GM18517 (cell line): ENCODE measurements at regions not wholly inside any gene's neighbourhood (a gene's known extent, or its start where the extent isn't known, plus 50 kb on each side); places are given as distances from the start of the nearest gene placed in this dataset.
"Not testable (repeated sequence)": the region's sequence is repeated elsewhere in the genome, so short reads cannot be mapped to it uniquely, and the experiment has no call there.

Experiments used
- ATAC-seq: cut with Tn5 transposase; IDR thresholded peaks from one replicate; pipeline ENCODE4 v1.9.1; 2021; ENCODE audit warnings: mild to moderate bottlenecking, moderate library complexity; ENCODE audit not compliant: unreplicated experiment

DNA sequence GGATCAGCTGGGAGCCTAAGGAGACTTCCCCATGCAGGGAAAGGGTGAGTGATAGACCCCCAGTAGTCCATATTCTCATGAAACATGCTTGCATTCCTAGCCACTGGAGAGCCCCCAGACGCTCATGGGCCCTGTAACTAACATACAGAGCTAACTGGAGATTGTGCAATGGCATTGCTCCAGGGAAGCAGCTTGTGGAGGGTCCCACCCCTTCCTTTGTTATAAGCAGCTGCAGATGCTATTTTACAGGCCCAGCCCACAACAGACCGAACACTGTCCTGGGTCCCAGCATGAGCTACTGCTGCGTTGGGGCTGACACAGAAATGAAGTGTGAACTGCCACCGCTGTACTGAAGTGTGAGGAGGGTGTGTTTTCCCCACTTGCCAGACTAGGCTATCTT is 1465.7 kb upstream of the DIAPH2 start:
- no peak for ATAC-seq

DNA sequence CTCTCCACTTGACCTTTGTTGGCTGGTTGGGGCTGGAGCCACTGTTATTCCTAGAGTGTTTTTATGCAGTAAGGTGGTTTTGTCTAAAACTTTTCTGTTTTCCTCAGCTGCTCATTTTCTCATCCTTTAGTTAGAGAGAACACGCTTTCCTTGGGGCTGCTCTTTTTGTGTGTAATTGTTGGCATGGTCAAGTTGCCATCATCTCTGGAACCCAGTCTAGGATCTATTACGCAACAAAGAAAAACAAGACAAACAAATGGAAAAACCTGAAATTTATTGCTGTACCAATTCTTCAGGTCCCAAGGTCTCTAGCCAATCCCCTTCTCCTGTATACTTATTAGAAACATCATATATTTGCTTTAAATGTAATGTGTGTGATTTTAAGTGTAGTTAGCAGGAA is 1436.3 kb upstream of the DIAPH2 start:
- no peak for ATAC-seq

DNA sequence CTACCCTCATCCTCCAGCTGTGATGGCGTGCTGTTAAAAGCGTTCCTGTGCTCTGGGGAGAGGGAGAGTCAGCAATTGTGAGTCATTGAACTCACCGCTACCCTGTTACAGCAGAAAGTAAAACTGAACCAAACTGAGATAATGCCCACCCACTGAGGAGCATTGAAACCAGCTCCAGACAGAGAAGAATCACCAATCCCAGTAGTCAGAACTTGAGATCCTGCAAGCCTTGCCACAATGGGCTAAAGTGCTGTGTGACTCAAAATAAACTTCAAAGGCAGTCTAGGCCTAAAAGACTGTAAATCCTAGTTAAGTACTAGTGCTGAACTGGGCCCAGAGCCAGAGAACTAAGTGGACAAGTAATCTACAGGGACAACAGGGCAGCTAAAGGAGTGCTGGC is 1394.2 kb upstream of the DIAPH2 start:
- ATAC-seq: no peak

DNA sequence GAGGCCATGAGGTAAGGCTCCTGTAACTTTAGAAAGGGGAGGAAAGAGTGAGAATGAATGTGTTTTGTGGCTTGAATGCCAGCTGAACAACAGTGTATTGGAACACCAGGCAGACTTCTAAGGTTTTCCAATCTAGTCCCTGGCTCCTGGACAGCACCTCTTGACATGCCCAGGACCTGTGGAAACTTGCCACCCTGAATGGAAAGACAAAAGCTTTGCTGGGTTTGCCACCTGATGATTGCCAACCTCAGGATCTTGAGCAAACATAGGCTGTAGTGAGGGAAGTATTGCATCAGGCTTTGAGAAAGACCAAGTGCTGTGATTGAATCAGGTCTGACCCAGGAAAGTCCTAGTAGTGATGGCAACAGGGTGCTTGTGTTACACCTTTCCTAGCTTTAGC is 1393.1 kb upstream of the DIAPH2 start:
- no peak for ATAC-seq

DNA sequence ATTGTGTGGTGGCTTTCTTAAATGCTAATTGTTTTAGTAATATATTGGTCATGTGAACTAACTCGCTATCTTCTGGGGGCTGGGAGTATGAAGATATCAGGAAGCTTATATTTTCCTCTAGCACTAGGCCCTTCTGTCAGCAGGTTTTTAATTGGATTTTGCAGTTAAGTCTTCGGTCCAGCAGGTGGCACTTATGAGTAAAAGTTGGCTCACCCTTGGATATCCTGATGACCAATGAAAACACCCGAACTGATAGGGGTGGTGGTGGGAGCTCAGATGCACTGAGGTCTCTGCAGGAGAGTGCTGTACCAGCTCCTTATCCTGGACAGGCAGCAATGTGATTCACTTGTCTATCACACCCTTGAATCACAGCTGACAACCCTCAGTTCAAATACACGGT is 1365.8 kb upstream of the DIAPH2 start:
- ATAC-seq: no peak

DNA sequence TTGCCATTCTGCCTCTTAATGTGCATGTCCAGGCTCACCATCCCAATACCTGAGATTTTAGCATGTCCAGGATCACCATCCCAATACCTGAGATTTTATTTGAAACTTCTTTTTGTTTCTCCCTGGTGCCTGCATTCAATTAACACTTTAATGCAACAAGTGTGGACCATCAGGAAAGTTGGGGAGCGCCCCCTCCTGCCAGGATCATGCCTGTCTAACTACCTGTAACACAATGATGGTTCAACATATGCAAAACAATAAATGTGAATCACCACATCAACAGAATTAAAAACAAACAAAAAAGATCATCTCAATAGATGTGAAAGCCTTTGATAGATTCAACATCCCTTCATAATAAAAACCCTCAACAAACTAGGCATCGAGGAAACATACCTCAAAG is 1359.5 kb upstream of the DIAPH2 start:
- ATAC-seq: no peak

DNA sequence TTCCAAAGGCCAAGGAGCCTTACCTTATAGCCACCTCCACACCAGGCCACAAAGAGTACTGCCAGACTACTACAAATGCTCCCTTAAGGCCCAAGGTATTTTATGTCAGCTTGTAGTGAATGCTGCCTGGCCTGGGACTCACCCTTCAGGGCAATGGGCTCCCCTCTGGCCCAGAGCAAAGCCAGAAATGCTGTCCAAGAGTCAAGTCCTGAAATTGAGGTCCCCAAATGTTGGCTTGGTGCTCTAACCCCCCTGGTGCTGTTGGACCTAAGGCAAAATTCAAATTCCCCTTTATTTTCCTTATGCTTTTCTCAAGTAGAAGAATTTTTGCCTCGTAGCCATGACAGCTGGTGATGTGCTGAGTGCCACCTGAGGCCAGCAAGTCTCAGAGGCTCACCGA is 1354.3 kb upstream of the DIAPH2 start:
- ATAC-seq: no peak

DNA sequence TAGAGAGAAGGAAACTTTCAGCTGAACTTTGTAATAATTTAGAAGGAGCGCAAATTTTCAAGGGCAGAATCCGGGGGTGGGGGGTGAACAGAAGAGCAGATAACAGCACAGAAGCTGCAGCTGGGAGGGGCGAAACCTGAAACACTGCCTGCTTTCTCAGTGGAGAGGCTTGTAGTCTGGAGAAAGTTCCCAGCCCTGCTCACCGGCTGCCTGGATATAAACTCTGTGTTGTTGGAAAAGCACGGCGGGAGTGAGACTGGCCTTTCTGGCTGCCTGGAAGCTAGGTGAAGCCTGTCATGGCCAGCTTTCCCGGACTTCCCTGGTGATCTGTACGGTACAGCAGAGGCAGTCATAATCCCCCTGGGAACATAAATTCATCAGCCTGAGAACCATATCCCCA is 1352.1 kb upstream of the DIAPH2 start:
- no peak for ATAC-seq

DNA sequence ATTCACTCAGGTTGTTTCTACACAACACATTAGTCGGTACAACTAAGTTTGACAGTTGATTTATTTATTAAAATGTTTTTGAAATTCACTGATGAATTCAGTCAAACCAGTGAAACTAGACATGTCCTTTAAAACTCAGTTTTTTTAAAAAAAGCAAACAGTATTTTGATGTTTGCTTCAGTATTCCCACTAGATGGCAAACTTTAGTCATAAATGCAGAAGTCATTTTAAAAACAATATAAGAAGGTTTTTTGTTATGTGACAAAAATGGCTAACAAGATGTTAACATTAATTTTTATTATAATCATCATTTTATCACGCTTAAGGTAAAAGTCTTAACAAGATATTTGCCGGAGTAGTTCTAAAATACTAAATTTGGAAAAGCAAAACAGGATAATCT is 1337.8 kb upstream of the DIAPH2 start:
- ATAC-seq: no peak

DNA sequence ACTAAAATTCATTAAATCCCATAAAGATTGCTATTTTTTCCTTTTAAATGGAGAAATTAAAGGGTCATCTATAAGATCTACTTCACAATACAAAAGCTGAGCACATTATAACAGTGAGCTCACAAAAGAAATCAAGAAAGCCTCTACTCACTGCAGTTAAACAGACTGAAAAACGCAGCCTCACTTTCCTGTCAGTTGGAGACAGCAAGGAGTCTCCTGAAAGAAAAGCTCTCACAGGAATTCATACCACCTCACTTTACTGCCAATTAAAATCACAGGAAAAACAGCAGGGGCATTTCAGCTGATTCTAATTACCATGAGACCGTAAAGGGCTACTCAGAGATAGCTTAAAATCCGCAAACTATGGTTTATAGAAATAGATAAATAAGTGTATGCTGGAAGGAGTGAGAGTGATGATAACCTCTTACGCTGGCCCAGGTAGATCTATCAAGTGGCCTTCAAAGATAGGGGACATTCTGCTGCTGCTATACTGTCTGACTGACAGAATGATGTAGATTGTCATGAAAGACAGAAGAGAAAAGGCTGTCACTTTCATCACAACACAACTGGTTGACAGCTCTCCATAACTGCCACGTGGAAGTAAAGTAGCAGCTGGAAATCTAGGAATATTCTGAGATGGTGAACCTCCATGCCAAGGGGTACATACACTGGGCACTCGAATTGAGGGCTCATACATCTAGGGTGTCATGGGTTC is 1333.7 kb upstream of the DIAPH2 start:
- ATAC-seq: no peak

DNA sequence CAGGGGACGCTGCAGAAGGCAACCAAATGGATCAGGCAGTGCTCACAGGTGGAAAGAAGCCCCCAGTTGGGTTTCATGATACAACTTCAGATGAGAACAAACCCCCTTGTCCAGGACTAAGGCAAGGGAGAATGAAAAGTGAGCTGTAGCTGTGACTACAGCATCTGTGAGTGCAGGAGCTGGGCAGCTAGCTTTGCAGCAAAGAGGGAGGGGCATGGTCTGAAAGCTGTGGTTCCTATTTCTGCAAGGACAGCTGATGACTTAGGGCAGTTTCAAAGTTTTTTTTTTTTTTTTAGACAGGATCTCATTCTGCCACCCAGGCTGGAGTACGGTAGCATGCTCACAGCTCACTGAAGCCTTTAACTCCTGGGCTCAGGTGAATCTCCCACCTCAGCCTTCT is 1317.4 kb upstream of the DIAPH2 start:
- no peak for ATAC-seq

DNA sequence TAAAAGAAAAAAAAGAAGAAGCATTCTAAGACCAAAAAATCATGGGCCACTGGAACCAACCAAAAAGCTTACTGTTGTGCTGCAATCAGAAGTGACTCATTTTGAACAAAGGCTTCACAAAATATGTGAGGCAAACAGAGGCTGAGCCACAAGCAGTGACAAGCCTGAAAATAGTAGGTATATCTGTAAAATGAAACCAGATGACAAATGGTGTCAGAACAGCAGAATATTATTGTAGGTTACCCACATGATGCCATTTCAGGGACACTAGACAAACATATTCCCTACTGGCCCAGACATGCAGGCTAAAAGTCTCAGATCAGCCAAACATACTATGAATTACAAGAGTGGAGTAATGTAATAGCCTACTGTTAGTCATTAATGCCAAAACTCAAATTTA is 1301.8 kb upstream of the DIAPH2 start:
- no peak for ATAC-seq

DNA sequence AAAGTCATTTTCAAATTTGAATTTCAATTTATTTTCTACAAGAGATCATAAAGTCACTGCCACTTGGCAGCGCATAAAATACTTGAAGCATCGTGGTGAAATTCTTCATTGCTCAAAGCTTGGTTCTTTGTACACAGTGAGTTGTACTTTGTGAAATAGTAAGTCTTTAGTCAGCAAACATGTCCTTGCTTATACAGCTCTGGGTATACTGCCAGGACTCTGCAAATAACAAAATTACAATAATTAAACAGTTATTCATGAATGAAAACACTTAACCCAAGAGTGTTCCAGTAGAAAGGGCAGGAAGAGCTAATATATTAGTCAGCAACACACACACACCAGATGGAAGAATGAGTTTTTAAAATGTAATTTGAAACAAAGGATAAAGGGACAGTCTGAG is 1300.9 kb upstream of the DIAPH2 start:
- ATAC-seq: no peak

DNA sequence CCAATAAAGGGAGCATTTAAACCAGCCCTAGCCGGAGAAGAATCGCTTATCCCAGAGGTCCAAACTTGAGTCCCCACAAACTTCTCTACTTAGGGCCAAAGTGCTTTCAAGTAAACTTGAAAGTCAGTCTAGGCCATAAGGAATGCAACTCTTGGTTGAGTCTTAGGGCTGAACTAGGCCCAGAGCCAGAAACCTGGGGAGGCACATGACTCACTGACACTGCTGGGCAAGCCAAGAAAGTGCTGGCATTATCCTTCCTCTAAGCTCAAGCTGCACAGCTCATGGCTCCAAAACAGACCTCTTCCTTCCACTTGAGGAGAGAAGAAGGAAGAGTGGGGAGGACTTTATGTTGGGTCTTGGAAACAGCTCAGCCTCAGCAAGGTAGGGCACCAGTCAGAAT is 1257.3 kb upstream of the DIAPH2 start:
- no peak for ATAC-seq

DNA sequence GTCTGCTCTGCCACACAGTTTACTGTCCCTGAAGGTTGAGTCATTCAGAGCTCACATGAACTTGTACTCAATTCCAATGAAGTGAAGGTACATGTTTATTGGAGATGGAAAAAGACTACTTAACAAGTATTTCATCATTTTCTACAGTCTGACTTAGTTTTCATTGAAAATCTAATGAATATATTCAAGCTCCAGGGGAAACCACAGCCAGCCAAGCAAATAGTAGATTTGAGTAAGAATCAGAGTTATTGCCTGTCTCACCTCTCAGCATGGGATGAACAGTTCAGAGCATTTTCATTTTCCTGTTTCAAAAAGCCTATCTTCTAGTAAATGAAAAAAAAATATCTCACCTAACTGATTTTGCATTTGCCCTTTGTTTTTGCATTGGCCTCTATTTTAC is 1249.4 kb upstream of the DIAPH2 start:
- ATAC-seq: no peak

DNA sequence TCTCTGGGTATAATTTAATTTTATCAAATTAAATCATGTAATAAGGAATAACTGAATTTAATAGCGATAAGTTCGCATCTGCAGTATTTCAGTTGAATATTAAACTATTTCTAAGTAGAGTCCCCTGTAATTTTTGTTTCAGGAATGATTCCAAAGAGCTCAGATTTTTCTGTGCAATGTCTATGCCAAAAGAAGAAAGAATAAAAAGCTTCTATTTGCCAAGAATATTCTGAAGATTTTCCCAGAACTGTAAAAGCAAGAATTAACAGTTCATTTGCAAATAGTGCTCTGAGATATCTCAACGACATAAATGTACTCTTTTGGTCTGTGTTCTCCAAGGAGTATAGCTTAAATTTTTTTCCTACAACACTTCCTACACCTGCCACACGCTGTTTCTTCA is 1242.8 kb upstream of the DIAPH2 start:
- no peak for ATAC-seq

DNA sequence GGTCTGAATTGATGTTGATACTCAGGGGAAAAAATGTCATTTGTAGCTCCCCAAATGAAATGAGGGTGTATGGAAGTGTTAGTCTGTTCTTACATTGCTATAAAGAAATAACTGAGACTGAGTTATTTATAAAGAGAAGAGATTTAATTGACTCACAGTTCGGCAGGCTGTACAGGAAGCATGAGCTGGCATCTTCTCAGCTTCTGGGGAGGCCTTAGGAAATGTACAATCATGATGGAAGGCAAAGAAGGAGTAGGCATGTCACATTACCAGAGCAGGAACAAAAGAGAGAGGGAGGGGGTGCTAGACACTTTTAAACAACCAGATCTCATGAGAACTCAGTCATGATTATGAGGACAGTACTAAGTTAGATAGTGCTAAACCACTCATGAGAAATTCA is 1199.9 kb upstream of the DIAPH2 start:
- no peak for ATAC-seq

DNA sequence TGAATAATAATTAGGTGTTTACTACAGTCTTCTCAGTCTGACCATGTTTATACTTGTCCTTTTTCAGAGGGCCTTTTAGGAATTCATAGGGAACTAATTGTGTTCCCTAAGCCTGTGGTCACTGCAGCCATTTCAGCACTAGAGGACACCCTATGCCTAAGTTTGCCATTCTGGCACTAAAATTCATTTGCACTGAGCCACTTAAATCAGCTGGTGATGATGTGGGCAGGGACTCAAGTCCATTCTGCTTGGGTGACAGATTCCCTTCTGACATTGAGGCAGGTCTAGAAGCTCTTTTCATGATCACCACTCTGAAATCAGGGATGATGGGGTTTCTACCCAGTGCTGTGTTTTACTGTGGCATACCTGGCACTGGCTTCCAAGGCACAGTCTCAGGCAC is 1178.9 kb upstream of the DIAPH2 start:
- ATAC-seq: no peak

DNA sequence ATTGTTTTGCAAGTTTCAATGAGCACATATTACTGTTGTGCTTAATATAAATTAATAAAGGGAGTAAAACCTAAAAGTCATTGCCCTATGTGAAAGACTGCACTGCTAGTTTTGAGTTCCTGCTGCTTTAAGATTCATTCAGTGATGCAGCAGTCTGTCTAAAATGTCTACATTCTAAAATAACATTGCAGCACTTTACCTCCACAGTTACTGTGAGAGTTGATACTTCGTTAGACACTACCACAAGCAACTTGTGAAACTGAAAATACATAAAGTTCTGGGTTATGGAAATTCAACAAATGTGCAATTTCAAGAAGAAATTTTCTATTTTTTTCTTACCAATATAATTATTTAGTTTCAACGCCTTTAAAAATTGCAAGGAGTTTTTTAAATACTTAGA is 1175.2 kb upstream of the DIAPH2 start:
- ATAC-seq: no peak

DNA sequence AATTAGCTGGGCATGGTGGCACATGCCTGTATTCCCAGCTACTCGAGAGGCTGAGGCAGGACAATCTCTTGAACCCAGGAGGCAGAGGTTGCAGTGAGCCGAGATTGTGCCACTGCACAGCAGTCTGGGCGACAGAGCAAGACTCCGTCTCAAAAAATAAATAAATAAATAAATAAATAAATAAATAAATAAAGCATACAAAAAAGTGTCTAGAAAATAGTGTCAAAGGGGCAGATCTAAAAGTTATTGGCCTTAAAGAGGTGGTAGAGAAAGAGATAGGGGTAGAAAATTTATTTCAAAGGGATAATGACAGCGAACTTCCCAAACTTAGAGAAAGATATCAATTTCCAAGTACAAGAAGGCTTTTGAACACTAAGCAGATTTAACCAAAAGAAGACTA is 1160.6 kb upstream of the DIAPH2 start:
- ATAC-seq: not testable (repeated sequence)

DNA sequence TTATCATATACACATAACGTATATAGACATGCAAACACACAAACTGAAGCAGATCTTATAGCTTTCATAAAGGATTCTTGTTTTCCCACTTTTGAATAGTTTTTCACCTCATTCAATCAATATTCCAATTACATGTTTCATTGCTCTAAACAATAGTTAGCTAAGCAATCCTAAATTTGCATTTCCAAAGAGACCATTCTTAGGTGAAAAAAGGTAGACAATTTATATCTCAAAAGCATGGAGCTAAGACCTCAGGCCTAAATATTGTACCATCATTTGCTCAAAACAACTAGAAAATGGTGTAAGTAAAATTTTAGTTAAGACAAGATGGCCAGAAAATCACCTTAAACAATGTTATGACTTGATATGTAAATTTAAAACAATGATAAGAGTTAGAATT is 1148.5 kb upstream of the DIAPH2 start:
- no peak for ATAC-seq

DNA sequence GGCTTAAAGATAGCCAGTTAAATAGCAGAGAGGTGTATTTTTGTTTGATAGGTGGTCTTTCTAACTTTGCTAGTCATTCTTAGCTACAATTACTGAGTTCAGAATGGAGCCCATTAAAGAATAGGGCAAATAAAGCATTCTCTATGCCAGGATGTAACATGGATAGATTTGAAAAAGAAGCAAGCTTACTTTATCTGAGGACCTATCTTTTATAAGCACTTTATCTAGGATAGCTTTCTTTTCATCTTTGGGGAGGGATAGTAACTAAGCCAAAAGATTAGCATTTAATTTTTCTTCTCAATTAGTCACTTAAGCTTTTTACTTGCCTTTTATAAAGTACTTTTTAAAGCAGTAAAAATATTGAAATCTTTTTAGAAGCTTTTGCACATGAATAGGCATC is 1148.0 kb upstream of the DIAPH2 start:
- ATAC-seq: no peak

DNA sequence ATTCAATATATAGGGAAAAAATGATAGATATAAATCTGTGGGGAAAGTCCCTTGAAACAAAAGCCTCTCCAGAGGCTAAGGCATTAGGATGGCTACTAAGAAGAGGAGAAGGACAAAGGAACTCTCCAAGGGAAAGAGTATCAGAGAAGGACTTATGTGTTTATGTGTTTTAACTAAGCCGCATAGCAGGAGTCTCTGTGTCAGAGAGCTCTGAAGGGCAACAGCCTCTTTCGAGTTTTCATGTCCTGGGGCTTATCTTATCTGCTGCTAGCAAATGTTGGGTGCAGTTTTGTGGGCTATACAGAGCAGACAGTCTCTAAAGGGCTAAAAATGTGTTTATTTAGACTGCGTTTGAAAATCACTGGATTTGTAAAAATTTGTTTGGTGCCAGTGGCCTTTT is 1145.6 kb upstream of the DIAPH2 start:
- no peak for ATAC-seq

DNA sequence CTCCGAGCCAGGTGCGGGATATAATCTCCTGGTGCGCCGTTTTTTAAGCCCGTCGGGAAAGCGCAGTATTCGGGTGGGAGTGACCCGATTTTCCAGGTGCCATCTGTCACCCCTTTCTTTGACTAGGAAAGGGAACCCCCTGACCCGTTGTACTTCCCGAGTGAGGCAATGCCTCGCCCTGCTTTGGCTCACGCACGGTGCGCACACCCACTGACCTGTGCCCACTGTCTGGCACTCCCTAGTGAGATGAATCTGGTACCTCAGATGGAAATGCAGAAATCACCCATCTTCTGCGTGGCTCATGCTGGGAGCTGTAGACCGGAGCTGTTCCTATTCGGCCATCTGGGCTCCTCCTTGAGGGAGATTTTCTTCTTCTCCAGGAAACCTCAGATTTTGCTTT is 1135.1 kb upstream of the DIAPH2 start:
- not testable (repeated sequence) for ATAC-seq
